NCI-H345 (cell line): ENCODE measurements at regions not wholly inside any gene's neighbourhood (a gene's known extent, or its start where the extent isn't known, plus 50 kb on each side); places are given as distances from the start of the nearest gene placed in this dataset.
"Not testable (repeated sequence)": the region's sequence is repeated elsewhere in the genome, so short reads cannot be mapped to it uniquely, and the experiment has no call there.

Source experiments
- DNase-seq: peaks from one replicate; lab custom pipeline; 2025; lab: John Stamatoyannopoulos, UW

- DNase-seq = no peak
Observed at GRCh38 chr14:38404616-38405015, 148.7 kb upstream of the CLEC14A start.

- DNase-seq = no peak
Observed at GRCh38 chr14:38404100-38404541, 148.2 kb upstream of the CLEC14A start.

GRCh38 chr14:38400751-38401150 lies 144.9 kb upstream of the CLEC14A start:
- DNase-seq = no peak

DNA sequence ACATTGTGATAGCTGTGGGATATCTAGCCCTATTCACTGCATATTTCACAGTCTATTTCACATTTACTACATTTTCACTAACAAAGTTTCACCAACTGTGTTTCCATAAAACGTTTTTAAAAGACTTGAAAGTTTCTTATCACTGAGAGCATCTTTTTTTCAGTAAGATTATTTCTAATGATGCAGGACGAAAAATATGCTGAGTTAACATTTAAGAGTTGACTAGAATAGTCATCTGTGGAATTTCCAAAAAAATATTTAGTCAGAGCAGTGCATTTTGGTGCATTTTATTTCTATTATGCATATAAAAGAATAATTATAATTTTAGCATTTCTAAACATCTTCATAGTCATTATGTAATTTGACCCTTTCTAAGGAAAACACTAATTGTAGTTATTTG lies 143.8 kb upstream of the CLEC14A start:
- no peak for DNase-seq

DNA sequence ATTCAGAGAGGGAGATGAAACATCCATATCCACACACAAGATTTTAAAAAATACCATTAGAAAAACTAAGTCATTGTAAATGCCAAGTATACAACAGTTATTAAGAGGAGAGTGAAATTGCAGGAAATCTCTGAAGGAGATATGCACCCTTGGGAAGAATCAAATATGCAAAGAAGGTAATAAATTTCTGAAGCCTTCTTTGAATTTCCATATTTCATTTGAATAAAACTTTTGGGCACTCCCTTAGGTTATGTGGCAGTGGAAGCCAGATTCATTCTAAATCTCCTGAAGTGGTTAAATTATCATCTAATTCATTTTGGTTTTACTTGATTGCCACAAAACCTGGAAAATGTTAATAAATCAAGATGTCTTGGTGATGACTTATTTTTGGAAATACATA lies 138.9 kb upstream of the CLEC14A start:
- no peak for DNase-seq

GRCh38 chr14:38394064-38394463 lies 138.2 kb upstream of the CLEC14A start:
- DNase-seq = no peak

- no peak for DNase-seq
Observed at GRCh38 chr14:38391334-38391733, 135.4 kb upstream of the CLEC14A start.

- DNase-seq = no peak
Observed at GRCh38 chr14:38389681-38390080, 133.8 kb upstream of the CLEC14A start.

- DNase-seq = no peak
Observed at GRCh38 chr14:38387821-38388220, 131.9 kb upstream of the CLEC14A start.

DNA sequence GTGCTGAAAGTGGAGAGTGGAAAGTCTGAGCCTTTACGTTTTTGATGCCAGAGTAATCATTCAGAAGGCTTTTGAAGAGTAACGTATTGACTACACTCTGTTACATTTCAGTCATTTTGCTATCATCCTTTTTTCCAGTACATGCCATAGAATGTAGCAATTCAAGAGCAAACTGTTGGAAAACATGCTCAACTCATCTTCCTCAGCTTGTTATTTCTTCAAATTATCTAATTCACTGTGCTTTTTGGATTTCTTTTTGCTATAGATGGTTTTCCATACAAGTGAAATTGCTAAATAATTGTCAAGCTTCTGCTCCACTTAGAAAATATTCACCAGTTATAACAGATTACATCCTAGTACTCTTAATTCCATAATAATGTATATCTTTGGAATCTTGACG lies 129.9 kb upstream of the CLEC14A start:
- no peak for DNase-seq

DNA sequence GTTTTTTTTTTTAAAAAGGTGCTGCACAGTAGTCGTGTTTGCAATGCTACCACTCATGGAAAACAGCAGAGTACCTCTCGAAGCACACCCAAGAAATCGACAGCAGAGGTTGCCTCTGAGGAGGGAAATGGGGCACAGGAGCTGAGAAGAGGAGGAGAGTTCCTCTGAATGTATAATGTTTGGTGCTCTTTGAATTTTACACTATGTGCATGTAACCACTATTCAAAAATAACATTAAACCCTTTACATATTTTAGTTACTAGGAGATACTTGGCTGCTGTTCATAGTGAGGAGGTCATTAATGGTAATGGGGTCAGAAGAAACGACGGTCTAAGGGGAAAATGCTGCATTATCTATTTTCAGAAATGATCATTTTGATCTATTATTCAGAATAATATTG lies 129.4 kb upstream of the CLEC14A start:
- DNase-seq = no peak

DNA sequence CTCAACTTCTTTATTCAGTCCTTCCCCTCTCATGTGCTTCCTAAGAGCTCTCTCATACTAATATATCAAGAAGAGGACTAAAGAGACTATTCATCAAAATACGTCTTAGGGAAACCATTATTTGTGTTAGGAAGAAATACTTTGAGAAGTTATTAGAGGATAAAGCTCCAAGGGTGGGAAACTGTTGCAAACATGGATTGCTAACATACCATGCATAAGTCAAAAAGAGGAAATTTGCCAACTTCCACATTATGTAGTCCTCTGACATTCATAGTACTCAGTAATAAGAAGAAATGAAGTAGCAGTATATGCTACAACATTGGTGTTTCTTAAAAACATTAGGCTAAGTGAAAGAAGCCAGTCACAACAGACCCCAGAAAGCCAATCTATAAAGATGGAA lies 128.8 kb upstream of the CLEC14A start:
- DNase-seq = no peak

GRCh38 chr14:38367922-38368321 lies 112.0 kb upstream of the CLEC14A start:
- DNase-seq = no peak

DNA sequence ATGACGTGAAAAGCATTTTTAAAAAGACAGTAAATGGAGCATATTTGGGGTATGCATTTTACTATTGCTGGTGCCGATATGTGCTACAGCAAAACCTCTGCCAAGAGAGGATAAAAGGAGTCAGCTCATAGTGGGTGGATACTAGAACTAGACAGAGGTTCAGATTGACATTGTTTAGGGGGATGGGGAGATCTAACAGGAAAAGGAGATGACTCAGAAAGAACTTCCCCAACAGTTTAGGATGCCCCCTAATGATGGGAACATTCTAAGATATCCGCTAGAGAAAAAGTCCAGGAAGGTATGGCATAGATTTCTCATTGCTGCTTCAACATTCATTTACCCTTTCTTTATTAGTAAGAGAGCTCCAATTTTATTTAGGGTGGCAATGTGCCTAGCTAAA lies 110.5 kb upstream of the CLEC14A start:
- no peak for DNase-seq

DNA sequence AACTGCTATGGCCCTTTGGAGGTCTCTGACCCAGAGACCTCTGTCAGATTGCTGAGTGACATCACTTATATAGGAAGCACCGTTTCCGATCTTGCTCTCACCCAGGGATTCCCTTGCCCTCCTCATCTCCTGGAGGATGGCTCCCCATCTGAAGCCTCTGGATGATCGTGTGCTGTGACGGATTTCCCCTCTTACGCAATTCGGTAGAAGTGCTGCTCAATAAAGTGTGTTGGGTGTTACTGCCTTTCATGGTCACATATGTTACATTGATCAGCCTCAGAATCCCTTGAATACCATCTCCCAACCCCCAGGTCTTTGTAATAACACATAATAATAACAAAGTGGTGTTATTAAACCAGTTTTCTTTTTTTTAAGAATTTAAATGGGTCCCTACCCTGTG lies 107.3 kb upstream of the CLEC14A start:
- DNase-seq = no peak

- no peak for DNase-seq
Observed at GRCh38 chr14:38357557-38357956, 101.7 kb upstream of the CLEC14A start.

DNA sequence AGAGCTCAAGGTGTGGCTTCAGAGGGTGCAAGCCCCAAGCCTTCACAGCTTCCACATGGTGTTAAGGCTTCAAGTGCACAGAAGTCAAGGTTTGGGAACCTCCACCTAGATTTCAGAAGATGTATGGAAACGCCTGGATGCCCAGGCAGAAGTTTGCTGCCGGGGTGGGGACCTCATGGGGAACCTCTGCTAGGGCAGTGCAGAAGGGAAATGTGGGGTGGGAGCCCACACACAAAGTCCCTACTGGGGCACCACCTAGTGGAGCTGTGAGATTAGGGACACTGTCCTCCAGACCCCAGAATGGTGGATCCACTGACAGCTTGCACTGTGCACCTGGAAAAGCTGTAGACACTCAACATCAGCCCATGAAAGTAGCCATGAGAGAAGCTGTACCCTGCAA lies 99.6 kb upstream of the CLEC14A start:
- DNase-seq = not testable (repeated sequence)

GRCh38 chr14:38350102-38350501 lies 94.2 kb upstream of the CLEC14A start:
- no peak for DNase-seq

DNA sequence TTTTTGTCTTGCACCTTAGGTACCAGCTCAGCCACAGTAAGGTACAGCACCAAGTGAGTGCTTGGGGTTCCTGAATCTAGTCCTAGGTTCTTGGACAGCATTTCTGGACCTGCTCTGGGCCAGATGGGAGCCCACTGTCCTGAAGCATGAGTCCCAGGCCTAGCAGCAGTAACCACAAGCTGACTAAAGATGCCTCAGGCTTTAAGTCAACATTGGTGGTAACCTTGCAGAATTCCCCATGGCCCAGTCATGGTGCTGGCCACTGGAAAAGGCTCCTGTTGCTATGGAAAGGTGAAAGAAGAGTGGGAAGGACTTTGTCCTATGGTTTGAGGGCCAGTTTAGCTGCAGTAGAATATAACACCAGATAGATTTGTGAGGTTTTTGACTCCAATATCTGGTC lies 86.9 kb upstream of the CLEC14A start:
- no peak for DNase-seq

DNA sequence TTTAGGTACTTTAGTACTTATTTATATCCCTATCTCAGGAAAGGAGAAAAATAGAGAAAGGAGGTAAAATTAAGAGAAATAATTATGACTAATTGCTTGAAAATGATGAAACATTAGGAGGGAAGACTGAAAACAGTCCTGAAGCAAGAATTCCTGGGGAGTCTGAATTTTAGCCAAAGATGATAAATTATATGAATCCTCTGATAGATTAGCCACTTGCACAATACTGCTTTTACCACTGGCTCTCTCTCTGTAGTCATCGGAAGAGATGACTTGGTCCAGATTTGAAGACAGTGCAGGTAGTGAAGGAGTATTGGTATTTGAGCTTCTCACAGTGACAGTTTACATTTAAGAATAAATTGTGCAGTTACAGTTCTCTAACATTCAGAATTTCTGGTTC lies 83.8 kb upstream of the CLEC14A start:
- DNase-seq = no peak

GRCh38 chr14:38336298-38336697 lies 80.4 kb upstream of the CLEC14A start:
- no peak for DNase-seq

DNA sequence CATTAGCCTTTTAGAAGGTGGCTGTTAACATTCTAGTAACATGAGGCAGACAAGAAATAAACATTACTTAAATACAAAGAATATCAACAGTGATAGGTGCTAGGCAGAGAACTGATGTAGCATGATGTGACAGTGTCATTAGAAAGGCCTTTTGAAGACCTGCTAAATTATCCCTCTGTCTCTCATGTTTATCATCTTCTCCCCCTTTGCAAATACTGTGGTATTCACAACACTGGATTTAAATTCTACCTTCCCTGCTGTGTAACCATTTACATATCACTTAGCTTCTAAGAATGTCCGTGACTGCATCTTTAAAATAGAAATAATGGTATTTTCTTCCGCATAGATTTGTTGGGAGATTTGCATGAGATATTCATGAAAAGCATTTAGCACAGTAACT lies 74.4 kb upstream of the CLEC14A start:
- DNase-seq = no peak

DNA sequence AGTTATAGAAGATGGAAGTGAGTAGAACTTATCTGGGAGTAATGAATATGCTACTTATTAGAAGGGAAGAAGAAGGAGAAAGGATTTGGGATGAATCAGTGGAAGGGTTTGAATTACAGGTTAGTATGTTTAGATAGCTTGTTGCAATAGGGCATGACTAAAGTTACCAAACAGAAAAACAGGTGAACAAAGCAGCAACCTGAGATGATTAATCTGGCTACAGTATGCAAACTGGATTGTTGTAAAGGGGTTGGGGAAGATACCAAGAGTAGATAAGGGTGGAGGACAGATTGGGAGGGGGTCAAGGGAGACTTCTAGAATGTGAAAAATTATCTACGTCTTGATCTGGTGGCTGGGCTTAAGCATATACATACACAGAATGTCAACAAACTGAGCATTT lies 73.4 kb upstream of the CLEC14A start:
- no peak for DNase-seq

GRCh38 chr14:38316922-38317321 lies 61.0 kb upstream of the CLEC14A start:
- no peak for DNase-seq

DNA sequence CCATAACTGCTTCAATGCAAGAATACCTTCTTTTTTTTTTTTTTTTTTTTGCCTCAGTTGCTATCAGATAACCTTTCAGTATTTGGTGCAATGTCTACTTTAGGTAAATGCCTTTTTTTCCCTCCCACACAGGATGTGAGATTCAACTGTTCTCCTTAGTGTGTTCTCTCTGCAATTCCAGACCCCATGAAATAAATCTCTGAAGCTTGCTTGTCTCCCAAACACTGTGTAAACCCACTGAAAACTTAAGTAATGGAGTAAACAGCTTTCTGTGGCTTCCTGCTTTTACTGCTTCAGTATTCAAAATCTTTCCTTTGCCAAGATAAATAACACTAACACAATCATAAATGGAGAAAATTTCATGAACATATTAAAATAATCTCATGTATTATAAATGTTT lies 55.8 kb upstream of the CLEC14A start:
- no peak for DNase-seq
